ENCODE measurements at regions not wholly inside any gene's neighbourhood (a gene's known extent, or its start where the extent isn't known, plus 50 kb on each side); places are given as distances from the start of the nearest gene placed in this dataset.
"Not testable (repeated sequence)": the region's sequence is repeated elsewhere in the genome, so short reads cannot be mapped to it uniquely, and the experiment has no call there.

GRCh38 chr1:206312274-206312665 lies 108.9 kb downstream of the SRGAP2 start:
- not testable (repeated sequence) for TF ChIP-seq ZBTB4 (CRISPR knock-in tag; IDR thresholded peaks at IDR 0.05; ENCODE audit: borderline replicate concordance); EP300 (IDR thresholded peaks at IDR 0.05; ENCODE audit: low read depth in 2 of 2, low read length in 2 of 2); EP300 (CRISPR knock-in tag; IDR thresholded peaks at IDR 0.05; ENCODE audit: borderline replicate concordance); NFE2L2 (IDR thresholded peaks at IDR 0.05; ENCODE audit: low read length); HOXD1 (CRISPR knock-in tag; IDR thresholded peaks at IDR 0.05); EZH2 (conservative IDR thresholded peaks at IDR 0.05; ENCODE audit: low read depth, low read length); SP1 (IDR thresholded peaks at IDR 0.05); SP1 (CRISPR knock-in tag; IDR thresholded peaks at IDR 0.05); ZNF281 (CRISPR knock-in tag; IDR thresholded peaks at IDR 0.05; ENCODE audit: borderline replicate concordance); CTCF (CRISPR knock-in tag; IDR thresholded peaks at IDR 0.05)

Measured in HepG2 (cell line).